Kasumi-1 (cell line): ENCODE measurements at regions not wholly inside any gene's neighbourhood (a gene's known extent, or its start where the extent isn't known, plus 50 kb on each side); places are given as distances from the start of the nearest gene placed in this dataset.
"Not testable (repeated sequence)": the region's sequence is repeated elsewhere in the genome, so short reads cannot be mapped to it uniquely, and the experiment has no call there.

Source experiments
- DNase-seq, 2 experiments: peaks; one replicate each; lab custom pipeline; 2025; lab: John Stamatoyannopoulos, UW

DNA sequence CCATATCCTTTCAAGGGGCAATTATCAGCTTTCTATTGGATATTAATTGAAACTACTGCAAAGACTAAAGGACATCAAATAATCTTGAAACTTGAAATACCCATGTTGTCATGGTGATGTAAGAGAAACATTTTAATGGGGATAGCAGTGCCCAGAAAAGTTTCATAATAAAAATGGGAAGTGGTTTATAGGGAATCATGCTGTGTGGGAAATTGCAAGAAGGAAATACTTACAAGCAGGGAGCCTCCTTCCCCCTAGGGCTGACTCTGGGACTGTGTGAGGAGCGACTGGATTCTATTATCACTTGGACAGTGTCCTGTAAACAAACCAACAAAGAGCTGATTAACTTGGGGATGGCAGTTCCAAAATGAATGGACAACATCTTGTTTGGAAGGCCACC lies 1393.1 kb upstream of the GOT2 start:
- DNase-seq = peak; percentile 22 to 29

DNA sequence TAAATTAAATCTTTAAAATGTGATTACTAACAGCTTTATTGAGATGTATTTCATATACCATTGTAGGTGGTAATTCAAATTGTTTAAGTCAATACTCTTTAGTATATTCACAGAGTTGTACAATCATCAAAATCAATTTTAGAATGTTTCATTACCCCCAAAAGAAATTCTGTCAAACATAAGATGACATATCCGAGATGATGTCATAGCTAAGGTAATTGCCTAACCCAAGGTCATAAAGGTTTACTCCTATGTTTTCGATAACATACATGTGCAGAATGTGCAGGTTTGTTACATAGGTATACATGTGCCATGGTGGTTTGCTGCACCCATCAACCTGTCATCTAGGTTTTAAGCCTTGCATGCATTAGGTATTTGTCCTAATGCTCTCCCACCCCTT lies 1392.0 kb upstream of the GOT2 start:
- not testable (repeated sequence) for DNase-seq

DNA sequence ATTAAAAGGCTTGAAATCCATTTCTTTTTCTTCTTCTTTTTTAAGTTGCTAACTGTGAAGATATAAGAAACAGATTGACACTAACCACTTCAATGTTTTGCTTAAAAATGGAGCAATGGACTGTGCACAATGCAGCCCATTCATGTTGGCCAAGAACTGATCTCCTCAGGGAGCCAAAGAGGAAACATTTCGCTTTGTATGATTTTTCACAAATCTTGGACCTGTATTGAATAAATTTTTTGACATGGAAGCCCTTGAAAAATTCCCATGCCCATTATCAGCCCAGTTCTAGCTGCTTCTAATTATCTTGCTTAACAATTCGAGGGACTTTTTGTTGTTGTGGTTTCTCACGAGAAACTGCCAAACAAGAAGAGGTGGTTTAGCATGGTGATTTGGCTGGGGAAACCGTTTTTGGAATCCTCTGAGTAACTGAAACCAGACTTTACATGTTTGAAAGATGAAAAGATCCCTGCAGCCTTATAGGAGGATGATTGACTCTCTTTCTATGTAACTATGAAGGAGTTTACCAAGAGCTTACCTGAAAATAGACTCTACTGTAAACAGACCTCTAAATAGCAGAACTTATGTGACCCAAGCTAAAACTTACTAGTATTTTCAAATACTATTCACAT lies 1389.4 kb upstream of the GOT2 start:
- no peak for DNase-seq

DNA sequence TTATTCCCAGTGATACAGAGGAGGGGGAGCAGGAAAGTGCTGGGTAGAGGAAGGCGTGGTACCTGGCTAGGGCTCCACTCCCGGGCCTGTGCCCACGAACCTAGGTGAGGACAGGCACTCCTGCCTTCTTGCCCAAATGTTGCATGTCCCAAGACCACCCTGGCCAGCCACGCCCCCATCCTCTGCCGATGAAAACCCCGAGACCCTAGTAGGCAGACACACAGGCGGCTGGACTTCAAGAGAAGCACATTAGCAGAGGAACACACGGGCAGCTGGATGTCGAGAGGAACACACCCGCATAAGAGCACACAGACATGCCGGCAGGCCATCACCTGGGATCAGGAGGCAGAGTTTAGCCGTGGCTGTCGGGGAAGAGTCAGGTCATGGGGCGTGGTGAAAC lies 1386.5 kb upstream of the GOT2 start:
- no peak for DNase-seq

DNA sequence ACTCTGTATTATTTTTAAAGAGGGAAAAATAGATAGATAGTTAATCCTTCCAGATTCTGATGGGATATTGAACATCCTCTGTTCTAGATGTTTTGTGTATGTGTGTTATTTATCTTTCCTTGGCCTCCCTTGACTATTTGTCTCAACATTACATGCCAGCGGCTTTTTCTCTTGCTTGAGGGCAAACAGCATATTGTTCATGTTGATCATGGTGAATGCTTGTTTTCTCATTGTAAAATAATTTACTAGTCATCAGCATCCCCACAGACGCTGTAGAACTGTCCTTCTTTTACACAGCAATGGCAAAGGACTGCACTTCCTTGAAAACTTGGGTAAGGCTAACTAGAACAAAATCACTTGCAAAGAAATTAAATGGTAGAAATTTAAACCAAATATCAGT lies 1376.4 kb upstream of the GOT2 start:
- no peak for DNase-seq

DNA sequence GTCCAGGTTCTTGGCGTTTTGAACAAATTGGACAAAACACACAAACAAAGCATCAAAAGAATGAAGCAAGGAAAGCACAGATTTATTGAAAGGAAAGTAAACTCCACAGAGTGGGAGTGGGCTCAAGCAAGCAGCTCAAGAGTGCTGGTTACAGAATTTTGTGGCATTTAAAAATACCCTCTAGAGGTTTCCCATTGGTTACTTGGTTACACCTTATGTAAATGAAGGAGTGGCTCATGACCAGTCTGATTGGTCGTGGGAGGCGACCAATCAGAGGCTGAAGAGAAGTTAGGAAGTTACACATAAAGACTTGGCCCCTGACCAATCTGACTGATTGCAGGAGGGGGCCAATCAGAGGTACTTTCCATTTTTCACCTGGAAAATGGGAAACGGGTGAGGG lies 1373.8 kb upstream of the GOT2 start:
- DNase-seq = peak; percentile 85 to 89

DNA sequence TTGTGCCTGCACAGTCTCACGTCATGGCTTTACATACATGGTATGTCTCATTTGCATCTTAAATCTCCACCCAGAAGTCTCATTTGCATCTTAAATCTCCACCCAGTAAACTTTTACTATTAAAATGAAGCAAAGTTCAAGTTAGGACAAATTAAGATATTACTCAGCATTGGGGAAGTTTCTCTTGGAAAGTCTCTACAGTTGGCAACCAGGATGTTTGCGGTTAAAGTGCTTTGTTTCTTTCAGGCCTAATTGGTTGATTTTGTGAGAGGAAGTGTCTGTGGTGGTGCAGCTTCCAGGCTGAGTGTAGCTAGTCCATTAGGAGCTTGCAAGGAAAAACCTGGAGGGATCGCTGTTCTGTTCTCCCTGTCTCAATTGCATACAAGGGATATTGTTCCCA lies 1373.3 kb upstream of the GOT2 start:
- DNase-seq = peak; percentile 98 to 99

DNA sequence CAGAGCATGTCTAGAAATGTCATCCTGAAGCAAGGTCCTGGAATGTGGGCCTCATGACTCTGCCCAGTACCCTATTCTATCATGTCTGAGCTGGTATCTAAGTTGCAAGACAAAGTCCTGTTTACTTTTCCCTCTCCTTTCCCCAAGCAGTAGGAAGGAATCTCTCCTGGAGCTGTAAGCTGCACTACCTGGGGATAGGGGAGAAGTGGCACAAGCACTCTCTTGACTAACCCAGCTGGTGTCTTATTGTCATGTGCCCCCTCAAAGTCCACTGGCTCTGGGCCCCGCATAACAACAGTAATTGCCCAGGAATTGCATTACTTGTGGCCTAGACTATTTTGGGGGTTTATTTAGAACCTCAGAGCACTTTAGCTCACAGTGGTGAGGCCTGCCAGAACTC lies 1366.3 kb upstream of the GOT2 start:
- no peak for DNase-seq

DNA sequence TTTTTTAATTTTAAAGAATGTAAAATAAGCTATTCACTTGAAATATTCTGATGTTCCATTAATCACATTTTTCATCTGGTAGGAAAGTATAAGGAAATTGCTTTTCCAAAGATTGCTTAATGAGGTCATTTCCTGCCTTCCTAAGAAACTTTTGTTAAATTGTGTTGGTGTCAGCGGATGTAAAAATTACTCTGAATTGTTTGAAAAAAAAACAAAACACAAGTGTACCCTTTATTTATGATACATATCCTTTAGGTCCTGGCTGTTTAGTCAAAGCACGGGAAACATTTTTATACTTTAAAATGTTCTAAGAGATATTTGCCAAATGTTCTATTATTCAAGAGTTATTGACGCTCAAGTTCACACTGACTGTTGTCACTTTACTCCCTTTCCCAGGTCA lies 1357.4 kb upstream of the GOT2 start:
- DNase-seq = no peak

DNA sequence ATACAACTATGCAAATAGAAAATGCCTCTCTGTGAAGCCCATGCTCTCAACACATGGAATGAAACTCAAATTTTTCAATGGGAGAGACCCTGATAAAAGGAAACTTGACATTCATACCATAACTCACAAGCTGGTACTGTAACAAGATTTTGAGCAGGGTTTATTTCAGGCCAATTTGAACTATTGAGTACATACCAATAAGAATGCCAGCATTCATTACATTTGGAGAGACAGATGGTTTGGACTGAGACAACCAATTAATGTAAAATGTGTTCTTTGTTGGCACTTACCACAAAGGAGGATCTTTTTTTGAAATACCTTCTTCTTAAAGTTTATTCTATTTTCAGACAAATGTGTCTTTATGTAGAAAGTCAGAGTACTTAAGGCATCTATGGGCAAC lies 1357.0 kb upstream of the GOT2 start:
- no peak for DNase-seq

DNA sequence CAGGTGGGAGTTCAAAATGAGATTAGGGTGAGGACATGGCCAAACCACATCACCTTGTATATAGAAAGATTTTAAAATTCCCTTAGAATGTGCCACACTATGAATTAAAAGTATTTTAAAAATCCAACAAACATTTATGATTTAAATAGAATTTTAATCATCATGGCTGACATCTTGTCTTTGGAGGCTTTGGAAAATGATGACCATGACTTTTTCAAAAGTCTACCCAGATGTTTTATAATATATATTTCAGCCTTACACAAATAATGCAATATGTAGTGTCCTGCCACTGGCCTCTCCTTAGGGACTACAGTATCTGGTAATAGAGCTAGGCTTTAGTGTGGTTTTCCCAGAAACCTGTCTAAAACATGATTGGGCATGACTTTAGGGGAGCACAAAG lies 1353.4 kb upstream of the GOT2 start:
- no peak for DNase-seq

DNA sequence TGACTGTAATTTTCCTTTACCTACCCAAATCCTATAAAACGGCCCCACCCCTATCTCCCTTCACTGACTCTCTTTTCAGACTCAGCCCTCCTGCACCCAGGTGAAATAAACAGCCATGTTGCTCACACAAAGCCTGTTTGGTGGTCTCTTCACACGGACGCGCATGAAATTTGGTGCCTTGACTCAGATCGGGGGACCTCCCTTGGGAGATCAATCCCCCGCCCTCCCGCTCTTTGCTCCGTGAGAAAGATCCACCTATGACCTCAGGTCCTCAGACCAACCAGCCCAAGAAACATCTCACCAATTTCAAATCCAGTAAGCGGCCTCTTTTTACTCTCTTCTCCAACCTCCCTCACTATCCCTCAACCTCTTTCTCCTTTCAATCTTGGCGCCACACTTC lies 1344.7 kb upstream of the GOT2 start:
- DNase-seq = not testable (repeated sequence)

DNA sequence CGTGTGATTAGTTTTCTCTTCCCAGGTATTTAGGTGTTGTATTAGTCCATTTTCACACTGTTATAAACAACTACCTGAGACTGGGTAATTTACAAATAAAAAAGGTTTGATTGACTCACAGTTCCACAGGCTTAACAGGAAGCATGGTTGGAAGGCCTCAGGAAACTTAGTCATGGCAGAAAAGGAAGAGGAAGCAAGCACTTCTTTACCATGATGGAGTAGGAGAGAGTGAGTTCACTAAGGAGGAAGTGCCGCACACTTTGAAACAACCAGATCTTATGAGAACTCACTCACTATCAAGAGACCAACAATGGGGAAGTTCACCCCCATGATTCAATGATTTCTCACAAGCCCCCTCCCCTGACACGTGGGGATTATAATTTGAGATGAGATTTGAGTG lies 1343.7 kb upstream of the GOT2 start:
- DNase-seq = peak; percentile 78 to 87

DNA sequence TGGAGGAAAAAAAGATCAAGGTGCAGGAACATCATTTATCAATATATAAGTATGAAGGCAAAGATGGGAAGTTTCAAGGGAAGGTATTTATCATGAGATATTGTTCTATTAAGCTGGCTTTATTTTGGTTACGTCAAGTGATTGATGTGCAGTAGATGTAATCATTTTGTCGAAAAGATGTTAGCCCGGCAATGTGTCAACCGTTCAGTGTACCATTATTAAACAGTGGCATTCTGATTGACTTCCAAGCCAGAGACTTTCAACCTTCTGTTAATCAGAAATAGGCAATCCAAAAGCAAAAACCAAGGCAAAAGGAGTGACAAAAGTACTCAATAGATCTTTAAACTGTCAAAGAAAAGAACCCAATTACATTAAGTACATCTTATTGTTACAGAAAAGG lies 1340.3 kb upstream of the GOT2 start:
- DNase-seq = no peak

DNA sequence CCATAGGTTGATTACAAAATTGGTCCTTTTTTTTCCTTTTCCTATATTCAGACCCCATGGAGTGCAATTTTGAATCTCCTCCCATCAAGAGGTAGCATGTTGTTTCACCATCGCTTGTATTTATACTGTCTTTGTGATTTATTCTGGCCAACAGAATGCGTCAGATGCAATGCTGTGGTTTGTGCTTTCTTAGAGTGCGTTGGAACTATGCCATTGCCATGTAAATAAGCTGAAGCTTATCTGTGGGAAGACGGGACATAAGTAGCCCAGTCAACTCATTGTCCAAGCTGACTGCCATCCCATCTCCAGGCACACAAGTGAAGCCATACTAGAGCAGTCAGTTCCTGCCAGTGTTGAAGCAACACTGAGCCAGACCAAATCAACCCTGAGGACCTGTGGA lies 1339.3 kb upstream of the GOT2 start:
- no peak for DNase-seq

DNA sequence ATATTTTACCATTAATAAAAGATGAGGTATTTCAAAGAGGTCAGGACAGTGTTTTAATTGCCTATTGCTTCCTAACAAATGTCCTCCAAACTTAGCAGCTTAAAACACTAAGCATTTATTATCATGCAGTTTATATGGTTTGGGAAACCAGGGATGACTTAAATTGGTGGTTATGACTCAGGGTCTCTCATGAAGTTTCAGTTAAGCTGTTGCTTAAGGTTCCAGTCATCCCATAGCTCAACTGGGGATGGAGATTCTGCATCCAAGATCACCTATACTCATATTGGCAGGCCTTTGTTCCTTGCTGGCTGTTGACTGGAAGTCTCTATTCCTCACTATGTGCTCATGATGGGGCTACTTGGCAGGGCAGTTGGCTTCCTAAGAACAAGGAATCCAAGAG lies 1329.9 kb upstream of the GOT2 start:
- no peak for DNase-seq

DNA sequence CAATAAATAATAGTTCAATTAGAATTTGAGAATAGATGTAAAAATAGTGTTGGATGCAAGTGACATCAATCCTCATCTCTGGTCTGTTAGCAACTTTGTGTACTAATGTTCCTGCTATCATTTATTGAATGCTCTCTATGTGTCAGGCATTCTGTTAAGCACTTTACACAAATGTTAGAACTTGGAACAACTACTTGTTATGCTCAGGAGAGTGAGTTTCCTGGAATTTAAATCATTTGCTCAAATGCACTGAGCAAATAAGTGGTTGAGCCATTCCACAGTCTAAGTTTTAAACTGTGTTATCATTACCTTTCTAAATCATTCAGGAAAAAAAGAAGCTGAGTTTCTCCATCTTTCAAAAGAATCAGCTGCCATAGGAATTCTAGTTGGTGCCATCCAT lies 1327.3 kb upstream of the GOT2 start:
- no peak for DNase-seq

DNA sequence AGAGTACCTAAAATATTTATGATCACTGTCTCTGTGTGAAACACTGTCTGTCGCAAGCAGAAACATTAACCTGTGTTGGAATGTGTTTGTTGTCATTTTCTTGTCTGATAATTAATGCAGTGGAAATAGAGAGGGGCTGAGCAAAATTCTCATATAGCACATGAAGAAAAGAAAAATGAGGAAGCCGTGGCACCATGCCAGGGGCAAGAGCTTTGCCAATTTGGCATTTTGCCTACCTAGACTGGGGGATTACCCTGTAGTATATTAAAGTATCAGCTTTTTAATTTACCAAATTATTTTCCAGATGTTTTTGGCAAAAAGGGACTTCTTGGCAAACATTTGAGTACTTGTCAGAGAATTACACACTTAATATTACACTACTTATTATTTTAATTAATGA lies 1326.6 kb upstream of the GOT2 start:
- peak in 1 of 2 experiments; percentile 10 for DNase-seq

DNA sequence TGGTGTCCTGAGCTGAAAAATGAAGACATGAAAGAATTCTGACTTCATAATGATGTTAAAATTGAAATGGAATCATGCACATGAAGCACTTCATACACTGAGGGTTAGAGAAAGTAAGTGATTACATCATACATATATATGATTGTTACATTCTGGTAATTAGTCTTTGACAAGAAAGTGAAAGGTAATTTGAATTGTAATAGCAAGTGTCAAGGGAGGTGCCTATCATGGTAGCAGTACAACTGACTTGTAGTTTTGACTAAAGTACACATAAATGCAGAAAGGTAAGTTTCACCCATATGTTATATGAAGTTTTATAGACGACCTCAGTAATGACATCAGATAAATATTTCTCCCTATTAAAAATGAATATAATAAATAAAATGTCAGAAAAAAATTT lies 1325.0 kb upstream of the GOT2 start:
- DNase-seq = no peak

DNA sequence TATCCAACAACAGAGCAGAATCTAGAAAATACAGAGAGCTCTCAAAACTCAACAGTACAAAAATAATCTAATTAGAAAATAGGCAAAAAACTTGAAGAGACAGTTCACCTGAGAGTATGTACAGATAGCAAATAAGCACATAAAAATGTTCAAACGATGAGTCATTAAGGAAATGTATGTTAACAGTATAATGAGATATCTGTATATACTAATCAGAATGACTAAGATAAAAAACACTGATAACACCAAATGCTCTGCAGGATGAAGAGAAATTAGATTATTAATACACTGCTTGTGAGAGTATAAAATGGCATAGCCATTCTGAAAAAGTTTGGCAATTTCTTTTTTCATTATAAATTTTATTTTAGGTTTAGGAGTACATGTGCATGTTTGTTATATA lies 1307.6 kb upstream of the GOT2 start:
- no peak for DNase-seq

DNA sequence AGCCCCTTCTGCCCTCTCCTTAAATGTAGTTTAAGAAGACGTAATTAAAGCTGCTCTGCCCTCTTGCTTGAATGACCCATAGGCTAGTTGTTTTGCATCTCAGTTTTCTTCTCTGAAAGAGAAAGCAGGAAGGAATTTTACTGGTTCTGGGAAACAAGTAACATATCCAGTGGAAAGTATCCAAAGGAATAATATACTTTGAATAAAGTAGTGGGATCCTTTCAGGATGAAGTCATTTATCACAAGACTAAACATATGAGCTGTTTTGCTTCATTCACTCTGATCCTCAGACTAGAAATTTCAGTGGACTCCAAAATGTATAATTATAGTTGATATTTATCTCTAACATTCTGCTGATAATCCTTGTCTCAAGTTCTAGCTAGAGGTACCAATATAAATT lies 1297.6 kb upstream of the GOT2 start:
- no peak for DNase-seq

DNA sequence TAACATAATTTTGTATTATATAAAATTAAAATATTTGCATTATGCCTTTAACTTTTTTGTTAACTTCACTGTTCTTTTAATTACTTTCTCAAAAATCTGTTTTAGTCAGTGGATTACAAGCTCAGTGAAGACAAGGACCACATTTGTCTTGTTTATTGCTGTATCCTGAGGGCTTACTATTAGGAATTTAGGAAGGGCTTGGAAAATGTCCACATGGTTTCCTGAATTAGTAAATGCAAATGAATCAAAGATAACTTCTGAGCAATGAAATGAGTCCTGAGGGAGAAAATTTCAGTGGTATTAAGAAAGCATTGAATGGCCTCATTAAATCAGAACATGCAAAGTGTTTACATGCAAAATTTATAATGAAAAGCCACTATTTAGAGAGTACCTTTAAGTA lies 1293.2 kb upstream of the GOT2 start:
- DNase-seq = no peak

DNA sequence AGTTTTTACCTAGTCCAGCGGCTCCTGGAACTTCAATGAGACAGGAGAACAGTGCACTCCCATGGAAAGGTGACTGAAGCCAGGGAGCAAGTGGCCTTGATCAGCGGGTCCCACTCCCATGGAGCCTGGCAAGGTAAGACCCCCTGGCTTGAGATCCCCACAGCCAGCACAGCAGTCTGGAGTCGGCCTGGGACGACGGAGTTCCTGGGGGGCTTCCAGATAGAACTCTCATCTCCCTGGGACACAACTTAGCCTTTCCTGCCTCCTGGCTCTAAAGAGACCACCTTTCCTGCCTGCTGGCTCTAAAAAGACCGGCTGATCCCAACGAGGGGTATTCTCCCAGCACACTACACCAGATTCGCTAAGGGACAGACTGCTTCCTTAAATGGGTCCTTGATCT lies 1279.0 kb upstream of the GOT2 start:
- DNase-seq = no peak

DNA sequence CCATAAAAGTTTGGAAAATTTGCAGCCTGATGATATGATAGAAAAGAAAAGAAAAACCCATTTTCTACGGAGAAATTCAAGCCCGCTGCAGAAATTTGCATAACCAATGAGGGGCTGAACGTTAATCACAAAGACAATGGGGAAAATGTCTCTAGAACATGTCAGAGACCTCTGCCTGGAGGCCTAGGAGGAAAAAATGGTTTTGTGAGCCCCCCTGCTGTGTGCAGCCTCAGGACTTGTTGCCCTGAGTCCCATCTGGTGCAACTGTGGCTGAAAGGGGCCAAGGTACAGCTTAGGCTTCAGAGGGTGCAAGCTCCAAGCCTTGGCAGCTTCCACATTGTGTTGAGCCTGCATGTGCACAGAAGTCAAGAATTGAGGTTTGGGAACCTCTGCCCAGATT lies 1267.4 kb upstream of the GOT2 start:
- DNase-seq = no peak

DNA sequence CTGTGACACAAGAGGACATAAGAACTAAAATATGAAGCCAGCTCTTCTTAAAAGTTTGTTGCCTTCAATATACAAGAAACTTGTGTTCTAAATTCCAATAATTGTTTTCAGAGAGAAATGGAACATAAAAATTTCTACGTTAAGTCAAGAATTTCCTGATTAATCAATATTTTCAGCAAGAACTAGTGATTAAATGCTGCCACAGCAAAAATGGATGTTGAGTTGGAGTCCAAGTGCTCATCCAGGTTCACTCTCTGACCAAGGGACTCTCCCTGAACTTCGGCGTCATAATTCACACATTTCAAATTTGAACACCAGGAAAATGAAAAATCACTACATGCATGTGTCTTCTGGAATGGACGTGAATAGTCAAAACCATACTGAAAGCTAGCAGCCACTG lies 1263.6 kb upstream of the GOT2 start:
- DNase-seq = no peak
